Endothelial cell of umbilical vein (primary cell): ENCODE measurements at regions not wholly inside any gene's neighbourhood (a gene's known extent, or its start where the extent isn't known, plus 50 kb on each side); places are given as distances from the start of the nearest gene placed in this dataset.

Experiments
- BruUV-seq: library from RNA; stranded (reverse); fragments of 400-500 nt; replicated peaks from 2 replicates; lab custom pipeline; 2021; lab: Mats Ljungman, UMichigan
- CTCF ChIA-PET: fragments of 300-600, 350-600 bp; sonication (Branson Sonifier 250); formaldehyde crosslinking; loops from one replicate; lab custom pipeline; 2021; ENCODE audit warnings: antibody characterized with exemption, inconsistent platforms; lab: Charles Lee
- POLR2A ChIA-PET: fragments of 300-600, 350-600 bp; sonication (Branson Sonifier 250); formaldehyde crosslinking; loops from one replicate; lab custom pipeline; 2021; ENCODE audit warnings: antibody characterized with exemption, inconsistent platforms; lab: Charles Lee
- DNase-seq: peaks from one replicate; pipeline ENCODE4 v3.0.0-alpha.2; 2011; ENCODE audit warnings: low read depth, low spot score
- FAIRE-seq: peaks from 2 replicates; lab custom pipeline; 2011; peaks lifted over from hg19 to GRCh38; lab: Jason Lieb, UNC
- H2AFZ ChIP-seq: 2 replicates; pipeline ENCODE4 v1.6.0; 2012; ENCODE audit warnings: low read depth, low read length, control low read depth, inconsistent platforms
- H3K27ac ChIP-seq: 2 replicates; pipeline ENCODE4 v1.5.1; 2011; ENCODE audit warnings: low read depth, mild to moderate bottlenecking, control low read depth, low read length, moderate library complexity; ENCODE audit not compliant: insufficient read depth
- H3K27me3 ChIP-seq, 2 experiments: 2 replicates each; pipeline versions ENCODE4 v1.6.0 to v1.6.1; 2011; ENCODE audit warnings: low read length in 2 of 2, mixed read lengths in 1 of 2; ENCODE audit not compliant: control insufficient read depth in 2 of 2, insufficient read depth in 2 of 2
- H3K36me3 ChIP-seq, 2 experiments: 2 replicates in 1 of 2; 3 replicates in 1 of 2; pipeline ENCODE4 v1.5.1; 2011; ENCODE audit warnings: low read length in 2 of 2, mild to moderate bottlenecking in 1 of 2, moderate library complexity in 1 of 2; ENCODE audit not compliant: control insufficient read depth in 2 of 2, insufficient read depth in 2 of 2; ENCODE audit errors: extremely low read depth in 1 of 2
- H3K4me1 ChIP-seq: 3 replicates; pipeline ENCODE4 v1.5.1; 2011; ENCODE audit warnings: mild to moderate bottlenecking, low read length; ENCODE audit not compliant: control insufficient read depth, insufficient read depth; ENCODE audit errors: extremely low read depth
- H3K4me2 ChIP-seq: 2 replicates; pipeline ENCODE4 v1.6.1; 2011; ENCODE audit warnings: low read length, control low read depth, mixed read lengths; ENCODE audit not compliant: insufficient read depth
- H3K4me3 ChIP-seq, 3 experiments: fragments of 200-600 bp in 1 of 3; sonication (generic), shearing (Covaris generic) in 1 of 3; replicated peaks in 1 of 3; 2 replicates each; pipeline ENCODE4 v1.5.1; 2011 to 2016; ENCODE audit warnings: control low read depth in 3 of 3, low read length in 3 of 3, mild to moderate bottlenecking in 2 of 3, inconsistent platforms in 1 of 3, low read depth in 1 of 3, moderate library complexity in 1 of 3; ENCODE audit not compliant: insufficient read depth in 1 of 3
- H3K79me2 ChIP-seq: 2 replicates; pipeline ENCODE4 v1.6.0; 2012; ENCODE audit warnings: low read length, inconsistent platforms; ENCODE audit not compliant: control insufficient read depth, insufficient read depth
- H3K9ac ChIP-seq: replicated peaks from 2 replicates; pipeline ENCODE3; 2011; ENCODE audit warnings: low read length, control low read depth; ENCODE audit not compliant: insufficient read depth; ENCODE audit errors: extremely low read depth
- H3K9me1 ChIP-seq: replicated peaks from 3 replicates; pipeline ENCODE4 v1.6.0; 2011; ENCODE audit warnings: mild to moderate bottlenecking, low read length; ENCODE audit not compliant: control insufficient read depth, insufficient read depth; ENCODE audit errors: extremely low read depth
- H3K9me3 ChIP-seq: replicated peaks from 2 replicates; pipeline ENCODE4 v1.5.1; 2012; ENCODE audit warnings: low read length, inconsistent platforms; ENCODE audit not compliant: control insufficient read depth, insufficient read depth
- H4K20me1 ChIP-seq: replicated peaks from 2 replicates; pipeline ENCODE3; 2011; ENCODE audit warnings: mild to moderate bottlenecking, low read length; ENCODE audit not compliant: control insufficient read depth, insufficient read depth; ENCODE audit errors: extremely low read depth
- FOS ChIP-seq: IDR thresholded peaks from 2 replicates; pipeline ENCODE4 v1.6.1; 2011; ENCODE audit warnings: mild to moderate bottlenecking, low read length, moderate library complexity, borderline replicate concordance; ENCODE audit not compliant: insufficient read depth
- GATA2 ChIP-seq: IDR thresholded peaks from 2 replicates; pipeline ENCODE4 v1.7.0; 2011; ENCODE audit warnings: low read depth, mild to moderate bottlenecking, moderate library complexity, mixed read lengths, low read length; ENCODE audit not compliant: insufficient read length, insufficient read depth
- JUN ChIP-seq: IDR thresholded peaks from 2 replicates; pipeline ENCODE4 v1.6.1; 2011; ENCODE audit warnings: borderline replicate concordance, low read depth; ENCODE audit not compliant: insufficient read length, insufficient read depth
- MYC ChIP-seq: IDR thresholded peaks from one replicate; pipeline ENCODE4 v1.6.1; 2011; ENCODE audit warnings: mild to moderate bottlenecking, low read depth, low read length
- POLR2A ChIP-seq: IDR thresholded peaks from 2 replicates; pipeline ENCODE4 v1.6.1; 2012; ENCODE audit warnings: low read depth, mild to moderate bottlenecking, control low read depth, low read length
- POLR2AphosphoS5 ChIP-seq: IDR thresholded peaks from 2 replicates; pipeline ENCODE4 v1.6.1; 2012; ENCODE audit warnings: low read depth, mild to moderate bottlenecking, control low read depth, low read length, moderate library complexity; ENCODE audit not compliant: insufficient read depth
- dilution Hi-C: fragments of 300-500 bp; cut with MboI; formaldehyde crosslinking; loops from one replicate; pipeline ENCODE4 v1.15.0; 2019; ENCODE audit warnings: low sequenced_read_pairs; ENCODE audit not compliant: extremely low pct_ligation_motif_present
- intact Hi-C: fragments of 100-400 bp; cut with micrococcal nuclease; formaldehyde crosslinking; loops from one replicate; pipeline ENCODE4 v1.10.0; 2022
- TF ChIP-seq, protein P1 (sequence below): IDR thresholded peaks from 2 replicates; pipeline ENCODE4 v1.6.1; 2011; ENCODE audit not compliant: insufficient read depth, insufficient read length
- TF ChIP-seq, protein P2 (sequence below), 2 donors: IDR thresholded peaks; 1 replicate in 1 of 2; 2 replicates in 1 of 2; pipeline ENCODE4 v1.5.1; 2011; ENCODE audit warnings: low read length in 2 of 2, mild to moderate bottlenecking in 2 of 2, moderate library complexity in 2 of 2, control low read depth in 1 of 2, inconsistent platforms in 1 of 2, low read depth in 1 of 2; ENCODE audit not compliant: insufficient read depth in 1 of 2; ENCODE audit errors: extremely low read depth in 1 of 2

DNA sequence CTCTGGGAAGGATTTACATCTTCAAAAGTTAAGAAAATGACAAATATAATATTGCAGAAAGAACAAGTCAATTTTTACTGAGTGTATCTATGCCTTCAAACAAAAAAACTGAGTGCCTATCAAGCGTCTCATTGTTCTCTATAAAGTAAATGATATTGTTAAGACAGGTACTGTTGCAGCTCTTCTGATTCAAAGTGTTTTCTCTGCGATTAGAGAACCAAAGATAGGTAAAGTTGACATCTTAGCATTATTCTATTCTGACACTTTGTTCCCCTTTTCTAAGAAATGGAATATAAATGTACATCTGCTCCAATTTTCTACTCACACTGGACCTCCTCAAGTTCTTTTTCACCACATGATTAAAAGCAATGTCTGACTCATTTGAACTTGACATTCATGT is 1317.7 kb downstream of the CDH11 start:
- dilution Hi-C loops, result no loop called here
- Histone ChIP-seq H3K9me1 (no peaks in the 10 kb centered on the region), H3K4me1 (no peaks in the 10 kb centered on the region), H3K9me3 (no peaks in the 10 kb centered on the region), H3K4me2 (no peak overlapping the region), H3K27ac (no peak overlapping the region), H3K36me3 (no peaks in the 10 kb centered on the region), H2AFZ (no peak overlapping the region), H3K27me3 (no peaks in the 10 kb centered on the region), H3K79me2 (no peaks in the 10 kb centered on the region), H4K20me1 (no peaks in the 10 kb centered on the region), H3K9ac (no peak overlapping the region), H3K4me3 (no peak overlapping the region)
- BruUV-seq, result no TSS peak
- TF ChIP-seq, protein P1, sequence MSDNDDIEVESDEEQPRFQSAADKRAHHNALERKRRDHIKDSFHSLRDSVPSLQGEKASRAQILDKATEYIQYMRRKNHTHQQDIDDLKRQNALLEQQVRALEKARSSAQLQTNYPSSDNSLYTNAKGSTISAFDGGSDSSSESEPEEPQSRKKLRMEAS, result no peak
- TF ChIP-seq GATA2 (no peak), POLR2AphosphoS5 (no peak), FOS (no peak), POLR2A (no peak), MYC (no peak), JUN (no peak)
- TF ChIP-seq, protein P2, sequence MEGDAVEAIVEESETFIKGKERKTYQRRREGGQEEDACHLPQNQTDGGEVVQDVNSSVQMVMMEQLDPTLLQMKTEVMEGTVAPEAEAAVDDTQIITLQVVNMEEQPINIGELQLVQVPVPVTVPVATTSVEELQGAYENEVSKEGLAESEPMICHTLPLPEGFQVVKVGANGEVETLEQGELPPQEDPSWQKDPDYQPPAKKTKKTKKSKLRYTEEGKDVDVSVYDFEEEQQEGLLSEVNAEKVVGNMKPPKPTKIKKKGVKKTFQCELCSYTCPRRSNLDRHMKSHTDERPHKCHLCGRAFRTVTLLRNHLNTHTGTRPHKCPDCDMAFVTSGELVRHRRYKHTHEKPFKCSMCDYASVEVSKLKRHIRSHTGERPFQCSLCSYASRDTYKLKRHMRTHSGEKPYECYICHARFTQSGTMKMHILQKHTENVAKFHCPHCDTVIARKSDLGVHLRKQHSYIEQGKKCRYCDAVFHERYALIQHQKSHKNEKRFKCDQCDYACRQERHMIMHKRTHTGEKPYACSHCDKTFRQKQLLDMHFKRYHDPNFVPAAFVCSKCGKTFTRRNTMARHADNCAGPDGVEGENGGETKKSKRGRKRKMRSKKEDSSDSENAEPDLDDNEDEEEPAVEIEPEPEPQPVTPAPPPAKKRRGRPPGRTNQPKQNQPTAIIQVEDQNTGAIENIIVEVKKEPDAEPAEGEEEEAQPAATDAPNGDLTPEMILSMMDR (IDR thresholded peaks at IDR 0.05; ENCODE audit: extremely low read depth in 1 of 2, insufficient read depth in 1 of 2, low read depth in 1 of 2, low read length in 2 of 2), result no peak
- FAIRE-seq (no peak), DNase-seq (no peak)
- ChIA-PET POLR2A (no interaction called here), CTCF (no interaction called here)
- intact Hi-C loops, result no loop called here
